ENCODE measurements at regions not wholly inside any gene's neighbourhood (a gene's known extent, or its start where the extent isn't known, plus 50 kb on each side); places are given as distances from the start of the nearest gene placed in this dataset.

GRCh38 chr2:22521620-22522019, 863.4 kb upstream of the KLHL29 start:
- TF ChIP-seq, protein P1, sequence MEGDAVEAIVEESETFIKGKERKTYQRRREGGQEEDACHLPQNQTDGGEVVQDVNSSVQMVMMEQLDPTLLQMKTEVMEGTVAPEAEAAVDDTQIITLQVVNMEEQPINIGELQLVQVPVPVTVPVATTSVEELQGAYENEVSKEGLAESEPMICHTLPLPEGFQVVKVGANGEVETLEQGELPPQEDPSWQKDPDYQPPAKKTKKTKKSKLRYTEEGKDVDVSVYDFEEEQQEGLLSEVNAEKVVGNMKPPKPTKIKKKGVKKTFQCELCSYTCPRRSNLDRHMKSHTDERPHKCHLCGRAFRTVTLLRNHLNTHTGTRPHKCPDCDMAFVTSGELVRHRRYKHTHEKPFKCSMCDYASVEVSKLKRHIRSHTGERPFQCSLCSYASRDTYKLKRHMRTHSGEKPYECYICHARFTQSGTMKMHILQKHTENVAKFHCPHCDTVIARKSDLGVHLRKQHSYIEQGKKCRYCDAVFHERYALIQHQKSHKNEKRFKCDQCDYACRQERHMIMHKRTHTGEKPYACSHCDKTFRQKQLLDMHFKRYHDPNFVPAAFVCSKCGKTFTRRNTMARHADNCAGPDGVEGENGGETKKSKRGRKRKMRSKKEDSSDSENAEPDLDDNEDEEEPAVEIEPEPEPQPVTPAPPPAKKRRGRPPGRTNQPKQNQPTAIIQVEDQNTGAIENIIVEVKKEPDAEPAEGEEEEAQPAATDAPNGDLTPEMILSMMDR (IDR thresholded peaks at IDR 0.05) = no peak
- no peak for TF ChIP-seq MAX (CRISPR knock-in tag; IDR thresholded peaks at IDR 0.05)
- TF ChIP-seq NR3C1 (CRISPR knock-in tag; conservative IDR thresholded peaks at IDR 0.05; ENCODE audit: low read depth) = no peak
- TF ChIP-seq, protein P2, sequence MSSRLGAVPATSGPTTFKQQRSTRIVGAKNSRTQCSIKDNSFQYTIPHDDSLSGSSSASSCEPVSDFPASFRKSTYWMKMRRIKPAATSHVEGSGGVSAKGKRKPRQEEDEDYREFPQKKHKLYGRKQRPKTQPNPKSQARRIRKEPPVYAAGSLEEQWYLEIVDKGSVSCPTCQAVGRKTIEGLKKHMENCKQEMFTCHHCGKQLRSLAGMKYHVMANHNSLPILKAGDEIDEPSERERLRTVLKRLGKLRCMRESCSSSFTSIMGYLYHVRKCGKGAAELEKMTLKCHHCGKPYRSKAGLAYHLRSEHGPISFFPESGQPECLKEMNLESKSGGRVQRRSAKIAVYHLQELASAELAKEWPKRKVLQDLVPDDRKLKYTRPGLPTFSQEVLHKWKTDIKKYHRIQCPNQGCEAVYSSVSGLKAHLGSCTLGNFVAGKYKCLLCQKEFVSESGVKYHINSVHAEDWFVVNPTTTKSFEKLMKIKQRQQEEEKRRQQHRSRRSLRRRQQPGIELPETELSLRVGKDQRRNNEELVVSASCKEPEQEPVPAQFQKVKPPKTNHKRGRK (CRISPR knock-in tag; IDR thresholded peaks at IDR 0.05; ENCODE audit: borderline replicate concordance) = no peak
- TF ChIP-seq NFE2L1 (CRISPR knock-in tag; IDR thresholded peaks at IDR 0.05) = no peak
- TF ChIP-seq SP1 (CRISPR knock-in tag; conservative IDR thresholded peaks at IDR 0.05) = no peak

Data from WTC11 (cell line).